Right atrium auricular region (tissue), 2 donors: ENCODE measurements at regions not wholly inside any gene's neighbourhood (a gene's known extent, or its start where the extent isn't known, plus 50 kb on each side); places are given as distances from the start of the nearest gene placed in this dataset.

ENCODE experiments used
- DNase-seq: peaks from one replicate; pipeline ENCODE4 v3.0.0-alpha.2; 2019; ENCODE audit warnings: low spot score
- H3K27ac ChIP-seq, 2 donors: fragments of 200-600 bp; sonication (generic); 1 replicate in 1 of 2; 2 replicates in 1 of 2; pipeline ENCODE4 v1.5.1; 2016 to 2019
- H3K27me3 ChIP-seq, 2 donors: fragments of 200-600 bp; sonication (generic); one replicate each; pipeline versions ENCODE4 v1.5.1 to v1.6.0; 2017 to 2019
- H3K36me3 ChIP-seq: fragments of 200-600 bp; sonication (generic); one replicate; pipeline ENCODE4 v1.5.1; 2016
- H3K4me1 ChIP-seq, 2 donors: fragments of 200-600 bp; sonication (generic); one replicate each; pipeline versions ENCODE4 v1.5.1 to v1.6.0; 2017 to 2019
- H3K4me3 ChIP-seq, 2 donors: fragments of 200-600 bp; sonication (generic); 1 replicate in 1 of 2; 2 replicates in 1 of 2; pipeline ENCODE4 v1.5.1; 2017 to 2019; ENCODE audit warnings: mild to moderate bottlenecking in 1 of 2, moderate library complexity in 1 of 2
- H3K9me3 ChIP-seq, 2 donors: fragments of 200-600 bp; sonication (generic); one replicate each; pipeline ENCODE4 v1.5.1; 2019
- TF ChIP-seq, protein P1 (sequence below), 2 donors: fragments of 200-600 bp; sonication (generic); IDR thresholded peaks; one replicate each; pipeline ENCODE4 v1.5.1; 2019; ENCODE audit warnings: antibody characterized with exemption in 2 of 2

DNA sequence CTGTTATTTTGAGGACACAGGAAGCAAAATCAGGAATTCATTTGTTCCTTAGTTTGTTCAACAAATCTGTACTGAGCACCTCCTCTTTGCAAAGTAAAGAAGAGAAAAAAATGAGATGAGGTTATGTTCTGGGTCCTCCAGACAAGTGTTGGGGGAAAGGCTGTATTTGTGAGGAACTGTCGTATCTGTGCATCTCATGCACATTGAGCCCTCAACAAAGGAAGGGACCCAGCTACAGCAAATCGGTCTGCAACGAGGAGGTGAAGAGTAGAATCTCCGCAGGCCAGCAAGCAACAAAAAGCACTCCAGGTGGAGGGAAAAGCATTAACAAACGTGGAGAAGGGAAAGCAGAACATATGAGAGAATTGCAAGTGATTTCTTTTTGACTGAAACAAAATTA lies 143.0 kb upstream of the CYP1B1 start:
- Histone ChIP-seq H3K4me3 (no peak overlapping the region), H3K27ac (no peak overlapping the region), H3K36me3 (no peaks in the 10 kb centered on the region), H3K4me1 (no peaks in the 10 kb centered on the region), H3K27me3 (no peaks in the 10 kb centered on the region), H3K9me3 (no peaks in the 10 kb centered on the region)
- DNase-seq, result no peak
- TF ChIP-seq, protein P1, sequence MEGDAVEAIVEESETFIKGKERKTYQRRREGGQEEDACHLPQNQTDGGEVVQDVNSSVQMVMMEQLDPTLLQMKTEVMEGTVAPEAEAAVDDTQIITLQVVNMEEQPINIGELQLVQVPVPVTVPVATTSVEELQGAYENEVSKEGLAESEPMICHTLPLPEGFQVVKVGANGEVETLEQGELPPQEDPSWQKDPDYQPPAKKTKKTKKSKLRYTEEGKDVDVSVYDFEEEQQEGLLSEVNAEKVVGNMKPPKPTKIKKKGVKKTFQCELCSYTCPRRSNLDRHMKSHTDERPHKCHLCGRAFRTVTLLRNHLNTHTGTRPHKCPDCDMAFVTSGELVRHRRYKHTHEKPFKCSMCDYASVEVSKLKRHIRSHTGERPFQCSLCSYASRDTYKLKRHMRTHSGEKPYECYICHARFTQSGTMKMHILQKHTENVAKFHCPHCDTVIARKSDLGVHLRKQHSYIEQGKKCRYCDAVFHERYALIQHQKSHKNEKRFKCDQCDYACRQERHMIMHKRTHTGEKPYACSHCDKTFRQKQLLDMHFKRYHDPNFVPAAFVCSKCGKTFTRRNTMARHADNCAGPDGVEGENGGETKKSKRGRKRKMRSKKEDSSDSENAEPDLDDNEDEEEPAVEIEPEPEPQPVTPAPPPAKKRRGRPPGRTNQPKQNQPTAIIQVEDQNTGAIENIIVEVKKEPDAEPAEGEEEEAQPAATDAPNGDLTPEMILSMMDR (IDR thresholded peaks at IDR 0.05), result no peak

DNA sequence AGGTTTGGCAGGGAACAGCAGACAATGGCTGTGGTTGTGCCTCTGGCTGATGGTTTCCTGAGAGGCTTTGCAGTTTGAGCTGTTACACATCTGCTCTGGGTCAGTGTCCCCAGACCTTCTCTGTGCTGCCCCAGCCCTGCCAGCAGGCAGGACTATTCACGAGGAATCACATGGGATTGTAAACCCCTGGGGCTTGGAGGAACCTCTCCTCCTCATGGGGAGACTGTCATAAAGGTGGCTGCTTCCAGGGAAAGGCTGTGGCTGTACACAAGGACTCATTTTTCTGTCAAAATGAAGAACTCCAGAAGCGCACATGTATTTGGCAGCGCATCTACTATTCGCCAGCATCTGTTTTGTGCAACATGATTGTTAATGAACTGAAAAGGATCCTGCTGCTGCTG lies 142.6 kb upstream of the CYP1B1 start:
- no peak overlapping the region for H3K27ac ChIP-seq
- no peaks in the 10 kb centered on the region for H3K27me3 ChIP-seq
- H3K4me3 ChIP-seq, result no peak overlapping the region
- H3K9me3 ChIP-seq, result no peaks in the 10 kb centered on the region
- no peak for DNase-seq
- TF ChIP-seq, protein P1 (IDR thresholded peaks at IDR 0.05), result no peak
- no peaks in the 10 kb centered on the region for H3K36me3 ChIP-seq
- no peaks in the 10 kb centered on the region for H3K4me1 ChIP-seq

DNA sequence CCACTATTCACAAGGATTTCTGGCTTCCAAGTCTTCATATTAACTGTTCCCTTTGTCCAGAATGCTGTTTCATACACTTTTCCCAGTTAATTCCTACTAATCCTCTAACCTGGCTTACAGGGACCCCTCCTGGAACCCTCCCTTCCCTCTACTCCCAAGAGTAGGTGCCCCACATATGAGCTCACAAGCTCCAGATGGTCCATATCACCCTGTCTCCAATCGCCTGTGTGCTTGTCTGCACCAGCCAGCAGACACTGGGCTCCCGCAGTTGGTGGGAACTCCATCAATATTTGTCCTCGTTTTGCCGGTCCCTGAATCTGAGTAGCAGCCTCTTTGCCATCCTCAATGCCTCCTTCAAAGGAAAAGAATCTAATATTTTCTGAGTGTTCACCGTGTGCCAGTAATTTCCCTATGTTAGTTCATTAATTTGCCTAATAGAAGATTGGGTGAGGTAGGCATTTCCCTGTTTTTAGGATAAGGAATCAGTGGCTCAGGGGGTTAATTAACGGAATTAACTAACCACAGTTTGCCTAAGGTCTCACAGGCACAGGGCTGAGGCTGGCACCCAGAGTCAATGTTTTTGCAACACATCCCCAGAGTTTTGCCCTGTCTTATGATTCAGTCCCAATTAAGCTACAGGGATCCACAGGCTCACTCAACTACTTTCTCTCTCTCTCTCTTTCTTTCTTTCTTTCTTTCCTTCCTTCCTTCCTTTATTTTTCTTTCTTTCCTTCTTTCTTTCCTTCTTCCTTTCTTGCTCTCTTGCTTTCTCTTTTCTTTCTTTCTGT lies 141.6 kb upstream of the CYP1B1 start:
- no peak for DNase-seq
- H3K27ac ChIP-seq, result no peak overlapping the region
- H3K27me3 ChIP-seq, result no peaks in the 10 kb centered on the region
- H3K9me3 ChIP-seq, result no peaks in the 10 kb centered on the region
- H3K4me3 ChIP-seq, result no peak overlapping the region
- no peaks in the 10 kb centered on the region for H3K36me3 ChIP-seq
- no peaks in the 10 kb centered on the region for H3K4me1 ChIP-seq
- TF ChIP-seq, protein P1 (IDR thresholded peaks at IDR 0.05), result no peak

DNA sequence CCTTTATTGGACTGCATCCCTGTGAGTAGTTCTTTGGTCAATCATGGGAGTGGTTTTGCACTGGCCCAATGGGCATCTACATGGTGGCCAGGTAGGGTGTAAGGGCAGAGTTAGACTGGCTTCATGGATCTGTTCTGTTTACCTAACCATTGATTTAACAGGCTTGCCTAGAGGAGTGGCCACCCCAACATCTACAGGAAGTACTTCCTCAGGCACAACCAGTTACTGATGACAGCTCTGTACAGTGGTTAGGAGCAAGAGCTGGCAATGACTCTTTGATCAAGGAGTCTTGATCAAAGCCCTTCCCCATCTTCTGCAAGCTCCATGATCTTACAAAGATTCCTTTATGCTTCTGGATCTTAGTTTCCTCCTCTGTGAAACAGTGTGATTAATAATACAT lies 140.9 kb upstream of the CYP1B1 start:
- Histone ChIP-seq H3K4me1 (no peaks in the 10 kb centered on the region), H3K9me3 (peaks cover 0 to 3% of the 10 kb centered on the region in 2 donors), H3K4me3 (no peak overlapping the region), H3K36me3 (no peaks in the 10 kb centered on the region), H3K27me3 (no peaks in the 10 kb centered on the region), H3K27ac (no peak overlapping the region)
- no peak for DNase-seq
- TF ChIP-seq, protein P1 (IDR thresholded peaks at IDR 0.05), result no peak

DNA sequence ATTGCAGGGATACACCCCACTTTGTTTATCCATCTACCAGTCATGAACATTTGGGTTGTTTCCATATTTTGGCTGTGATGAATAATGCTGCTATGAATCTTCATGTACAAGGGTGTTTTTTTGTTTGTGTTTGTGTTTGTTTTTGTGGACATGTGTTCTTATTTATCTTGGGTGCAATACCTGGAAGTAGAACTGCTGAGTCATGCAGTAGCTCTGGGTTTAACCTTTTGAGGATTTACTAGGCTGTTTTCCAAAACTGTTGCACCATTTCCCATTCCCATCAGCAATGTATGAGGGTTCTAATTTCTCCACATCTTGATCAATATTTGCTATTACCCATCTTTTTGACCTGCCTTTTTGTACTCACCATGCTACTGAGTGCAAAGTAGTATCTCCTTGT lies 140.0 kb upstream of the CYP1B1 start:
- no peaks in the 10 kb centered on the region for H3K4me1 ChIP-seq
- no peaks in the 10 kb centered on the region for H3K36me3 ChIP-seq
- TF ChIP-seq, protein P1 (IDR thresholded peaks at IDR 0.05), result no peak

DNA sequence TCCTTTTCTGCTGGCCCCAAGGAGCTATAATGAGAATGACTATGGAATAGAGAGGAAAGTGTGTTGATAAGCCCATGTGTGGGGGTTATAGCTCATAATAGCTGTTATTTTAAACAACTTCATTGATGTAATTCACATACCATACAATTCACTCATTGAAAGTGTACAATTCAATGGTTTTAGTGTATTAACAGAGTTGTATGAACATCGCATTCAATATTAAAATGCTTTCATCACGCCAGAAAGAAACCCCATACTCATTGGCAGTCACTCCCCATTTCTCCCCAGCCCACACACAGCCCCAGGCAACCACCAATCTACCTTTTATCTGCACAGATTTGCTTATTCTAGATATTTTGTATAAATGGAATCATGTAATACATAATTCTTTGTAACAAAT lies 139.6 kb upstream of the CYP1B1 start:
- no peak overlapping the region for H3K27ac ChIP-seq
- H3K36me3 ChIP-seq, result no peaks in the 10 kb centered on the region
- TF ChIP-seq, protein P1 (IDR thresholded peaks at IDR 0.05), result no peak
- peaks cover 0 to 8% of the 10 kb centered on the region in 2 donors for H3K9me3 ChIP-seq
- no peaks in the 10 kb centered on the region for H3K4me1 ChIP-seq
- no peak overlapping the region for H3K4me3 ChIP-seq
- H3K27me3 ChIP-seq, result no peaks in the 10 kb centered on the region
- DNase-seq, result no peak

More for the DNA sequence above, 140.0 kb upstream of the CYP1B1 start:
- H3K27ac ChIP-seq, result no peak overlapping the region
- H3K27me3 ChIP-seq, result no peaks in the 10 kb centered on the region
- H3K4me3 ChIP-seq, result no peak overlapping the region
- no peak for DNase-seq
- H3K9me3 ChIP-seq, result peaks cover 0 to 8% of the 10 kb centered on the region in 2 donors
